NCI-H524 treated with DMSO at 0.1 percent for 48 hours (cell line): ENCODE measurements at regions not wholly inside any gene's neighbourhood (a gene's known extent, or its start where the extent isn't known, plus 50 kb on each side); places are given as distances from the start of the nearest gene placed in this dataset.
"Not testable (repeated sequence)": the region's sequence is repeated elsewhere in the genome, so short reads cannot be mapped to it uniquely, and the experiment has no call there.

ENCODE experiments used
- DNase-seq: peaks from one replicate; lab custom pipeline; 2025; lab: John Stamatoyannopoulos, UW

DNA sequence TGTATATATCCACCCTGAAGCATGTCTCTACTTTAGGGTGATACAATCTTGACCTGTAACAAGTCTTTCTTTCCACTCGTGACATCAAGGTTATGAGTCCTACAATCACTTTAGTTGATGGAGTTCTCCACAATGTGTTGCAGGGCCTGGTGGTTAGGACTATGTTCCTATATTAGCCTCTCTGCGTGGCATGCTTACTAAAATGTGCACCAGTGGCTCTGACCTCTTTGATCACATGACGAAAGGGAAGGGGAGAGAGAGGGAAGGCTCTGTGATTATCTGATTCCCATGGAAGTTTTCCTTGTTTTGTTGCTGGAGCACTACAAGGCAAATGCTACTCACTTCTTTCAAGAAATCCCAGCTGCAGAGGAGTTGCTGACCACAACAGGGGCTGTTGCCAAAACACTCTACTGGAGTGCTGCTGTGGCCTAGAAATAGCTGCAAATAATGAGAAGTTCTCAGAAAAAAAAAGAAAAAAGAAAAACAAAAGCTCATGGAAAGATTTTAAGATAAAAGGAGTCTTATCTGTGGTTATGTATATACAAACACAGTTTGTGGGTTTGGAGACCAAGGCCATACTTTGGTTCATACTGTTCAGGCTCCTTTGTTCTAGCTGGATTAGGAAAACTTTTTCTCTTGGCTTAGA lies 272.8 kb upstream of the MMADHC start:
- DNase-seq = no peak

DNA sequence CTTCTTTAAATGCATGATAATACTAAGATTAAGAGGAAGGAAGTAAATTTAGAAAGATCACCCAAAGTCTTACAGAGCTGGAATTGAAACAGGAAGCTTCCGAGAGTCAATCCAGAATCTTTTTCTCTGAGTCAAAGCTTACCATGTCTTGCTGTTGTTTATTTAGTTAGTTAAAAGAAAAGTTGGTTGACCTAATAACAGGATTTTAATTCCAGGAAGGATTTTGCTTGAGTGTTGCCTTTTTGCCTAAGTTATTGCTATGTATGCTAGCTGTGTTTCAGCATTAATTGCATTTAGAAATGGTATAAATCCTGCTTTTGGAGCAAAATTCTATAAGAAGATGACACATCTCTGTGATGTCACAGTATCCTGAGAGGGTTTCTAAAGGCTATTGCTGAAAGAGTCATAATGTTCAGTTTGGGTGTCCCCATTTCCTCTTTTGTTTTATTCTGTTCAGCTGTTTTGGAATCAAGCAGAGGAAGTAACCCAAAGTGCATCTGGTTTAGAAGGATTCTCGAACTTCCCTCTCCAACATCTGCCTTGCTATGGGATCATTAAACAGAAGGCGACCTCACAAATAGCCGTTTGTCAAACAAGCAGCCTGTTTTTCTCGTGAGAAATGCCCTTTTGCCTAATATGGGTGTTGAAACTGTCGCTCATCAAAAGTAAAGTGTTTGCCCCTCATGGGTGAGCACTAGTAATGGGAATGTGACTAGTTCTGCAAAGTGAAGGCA lies 271.5 kb upstream of the MMADHC start:
- DNase-seq = no peak

DNA sequence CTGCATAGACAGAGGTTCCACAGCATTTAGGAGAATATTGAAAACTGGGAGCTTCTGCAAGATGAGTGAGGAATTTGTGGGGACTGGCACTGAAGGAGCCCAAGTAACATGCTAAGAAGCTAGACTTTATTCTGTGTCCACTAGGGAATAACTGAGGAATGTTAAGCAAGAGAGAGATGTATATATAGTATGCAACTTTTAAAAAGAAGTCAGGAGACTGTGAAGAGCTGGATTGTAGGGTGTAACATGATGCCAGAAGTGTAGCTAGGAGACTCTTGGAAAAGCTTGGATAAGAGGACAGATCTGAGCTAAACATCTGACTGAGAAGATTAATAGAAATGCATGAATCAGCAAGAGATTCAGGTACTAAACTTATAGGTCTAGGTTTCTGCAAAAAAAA lies 270.6 kb upstream of the MMADHC start:
- no peak for DNase-seq

DNA sequence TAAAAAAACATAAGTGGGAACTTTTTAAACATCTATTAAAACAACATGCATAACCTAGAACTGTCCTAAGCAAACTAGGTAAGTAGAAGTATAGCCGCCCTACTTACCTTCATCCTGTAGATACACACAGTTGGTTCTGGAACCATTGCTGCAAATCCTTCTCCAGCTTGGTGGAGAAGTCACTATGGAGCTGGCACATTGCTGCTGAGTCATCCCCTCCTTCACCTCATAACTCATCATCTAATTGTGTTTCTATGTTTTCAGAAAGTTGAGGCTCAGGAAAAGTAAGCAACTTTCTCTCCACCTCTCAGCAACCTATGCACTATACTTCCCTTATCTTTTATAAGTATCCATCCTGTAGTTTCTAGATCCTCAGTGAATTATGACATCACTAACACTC lies 269.8 kb upstream of the MMADHC start:
- DNase-seq = no peak

DNA sequence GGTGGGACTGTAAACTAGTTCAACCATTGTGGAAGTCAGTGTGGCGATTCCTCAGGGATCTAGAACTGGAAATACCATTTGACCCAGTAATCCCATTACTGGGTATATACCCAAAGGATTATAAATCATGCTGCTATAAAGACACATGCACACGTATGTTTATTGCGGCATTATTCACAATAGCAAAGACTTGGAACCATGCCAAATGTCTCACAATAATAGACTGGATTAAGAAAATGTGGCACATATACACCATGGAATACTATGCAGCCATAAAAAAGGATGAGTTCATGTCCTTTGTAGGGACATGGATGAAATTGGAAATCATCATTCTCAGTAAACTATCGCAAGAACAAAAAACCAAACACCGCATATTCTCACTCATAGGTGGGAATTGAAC lies 268.3 kb upstream of the MMADHC start:
- not testable (repeated sequence) for DNase-seq

DNA sequence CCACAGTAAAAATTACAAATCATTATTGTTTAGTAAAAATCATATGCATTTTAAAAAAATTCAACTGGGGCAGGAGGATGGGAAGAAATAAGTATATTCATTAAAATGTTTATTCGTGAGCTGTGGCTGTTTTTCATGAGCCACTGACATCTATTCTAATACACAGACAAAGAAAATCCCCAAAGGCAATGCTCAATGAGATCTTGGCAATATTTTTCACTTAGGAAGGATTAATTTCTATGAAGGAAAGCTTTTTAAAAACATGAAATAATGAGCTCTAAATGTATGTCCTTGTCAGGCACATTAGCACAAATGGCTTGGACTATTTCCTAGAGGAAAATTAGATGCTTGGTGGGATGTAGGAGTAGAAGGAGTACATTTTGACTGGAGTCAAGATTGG lies 262.0 kb upstream of the MMADHC start:
- no peak for DNase-seq

DNA sequence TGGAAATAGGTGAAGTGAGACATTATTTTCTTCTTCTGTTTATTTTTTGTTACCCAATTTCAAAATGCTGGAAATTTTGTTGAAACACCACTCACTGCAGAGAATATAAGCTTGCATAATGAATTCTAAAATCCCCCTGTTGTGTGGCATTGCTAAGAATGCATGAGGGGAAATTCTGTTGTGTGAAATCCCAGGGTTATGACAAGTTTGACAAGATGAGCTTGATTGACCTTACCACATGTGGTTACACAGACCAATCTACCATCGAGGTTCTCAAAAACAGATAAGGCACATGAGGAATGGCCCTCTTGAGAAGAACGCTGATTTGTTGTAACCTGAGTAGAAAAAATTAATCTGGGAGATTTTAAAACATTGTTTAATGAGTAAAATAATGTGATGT lies 261.6 kb upstream of the MMADHC start:
- DNase-seq = no peak

DNA sequence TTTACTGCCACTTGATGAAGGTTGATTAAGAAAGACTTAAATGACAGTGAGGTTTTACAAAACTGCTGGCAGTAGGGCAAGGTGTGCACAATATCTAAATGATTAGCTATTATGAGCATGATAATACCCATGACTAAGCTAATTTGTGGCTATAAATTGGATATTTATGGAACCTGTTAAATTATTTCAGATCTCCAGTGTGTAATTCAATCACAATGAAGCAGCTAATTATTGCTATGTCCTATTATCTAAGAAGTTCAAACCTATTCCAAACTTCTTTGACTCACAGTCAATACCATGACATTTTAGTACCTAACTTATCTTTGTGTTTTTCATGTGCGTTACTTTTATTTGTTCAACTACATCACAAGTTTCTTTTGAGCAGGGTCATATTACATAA lies 253.8 kb upstream of the MMADHC start:
- no peak for DNase-seq

DNA sequence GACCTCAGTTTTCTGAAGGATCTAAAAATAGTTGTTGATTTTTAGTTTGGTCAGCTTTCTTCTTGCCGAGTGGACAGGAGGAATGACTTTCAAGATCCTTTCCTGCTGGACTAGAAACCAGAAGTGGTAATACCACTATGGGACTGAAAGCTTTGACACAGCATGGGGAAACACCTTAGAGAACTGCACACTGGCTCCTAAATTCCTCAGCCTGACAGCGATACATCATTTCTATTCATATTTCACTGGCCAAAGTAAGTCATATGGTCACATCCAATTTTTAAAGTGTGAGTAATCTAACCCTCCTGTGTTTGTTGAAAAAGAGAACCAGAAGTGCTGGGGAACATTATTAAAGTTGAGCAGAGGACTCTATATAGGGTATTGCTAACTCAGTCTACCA lies 244.7 kb upstream of the MMADHC start:
- DNase-seq = no peak

DNA sequence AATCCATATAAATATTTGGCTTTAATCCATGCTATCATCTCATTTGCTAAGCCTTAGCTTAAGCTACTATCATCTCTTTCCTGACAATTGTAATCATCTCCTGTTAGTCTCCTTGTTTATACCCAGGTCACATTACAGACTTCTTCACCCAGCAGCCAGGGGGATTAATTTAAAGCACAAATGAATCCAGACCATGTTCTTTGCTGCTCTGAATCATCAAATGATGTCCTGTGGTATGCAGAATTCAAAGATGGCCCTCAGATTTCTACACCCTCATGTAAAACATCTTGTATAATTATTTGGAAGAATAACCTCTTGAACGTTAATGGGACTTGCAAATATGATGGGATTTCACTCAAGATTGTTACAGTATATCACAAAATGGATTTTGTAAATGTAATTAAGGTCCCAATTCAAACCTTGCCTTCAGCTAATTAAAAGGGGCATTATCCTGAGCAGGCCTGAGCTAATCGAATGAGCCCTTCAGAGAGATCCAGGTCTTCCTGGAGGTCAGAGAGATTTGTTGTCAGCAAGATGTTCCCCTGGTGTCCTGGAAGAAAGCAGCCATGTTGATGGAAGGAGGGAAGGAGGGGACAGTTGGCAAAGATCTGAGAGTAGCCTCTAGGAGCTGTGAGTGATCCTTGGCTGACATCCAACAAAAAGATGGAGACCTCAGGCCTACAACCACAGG lies 241.1 kb upstream of the MMADHC start:
- DNase-seq = no peak

DNA sequence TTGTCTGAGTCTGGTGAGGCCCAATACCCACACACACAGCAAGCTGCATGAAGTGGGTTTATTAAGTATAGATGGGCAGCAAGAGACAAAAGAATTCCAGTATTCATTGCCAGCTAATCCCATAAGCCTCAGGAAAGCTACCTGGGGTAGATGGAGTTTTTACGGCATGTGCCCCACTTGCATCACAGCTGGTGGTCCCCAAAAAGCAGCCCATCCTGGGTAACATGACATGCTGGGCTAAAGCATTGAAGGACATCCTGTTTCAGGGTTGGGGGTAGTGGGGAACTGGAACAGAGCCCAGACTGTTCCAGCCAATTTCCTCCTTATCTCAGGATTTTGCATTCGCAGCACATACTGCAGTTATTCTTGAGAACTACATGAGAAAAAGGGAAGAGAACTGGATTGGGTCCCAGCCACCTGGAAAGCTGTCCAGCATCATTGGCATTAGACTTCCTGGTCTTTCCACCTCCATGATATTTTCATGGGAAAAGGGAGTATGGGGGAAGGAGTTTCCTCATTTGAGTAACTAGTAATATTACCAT lies 240.1 kb upstream of the MMADHC start:
- DNase-seq = no peak

DNA sequence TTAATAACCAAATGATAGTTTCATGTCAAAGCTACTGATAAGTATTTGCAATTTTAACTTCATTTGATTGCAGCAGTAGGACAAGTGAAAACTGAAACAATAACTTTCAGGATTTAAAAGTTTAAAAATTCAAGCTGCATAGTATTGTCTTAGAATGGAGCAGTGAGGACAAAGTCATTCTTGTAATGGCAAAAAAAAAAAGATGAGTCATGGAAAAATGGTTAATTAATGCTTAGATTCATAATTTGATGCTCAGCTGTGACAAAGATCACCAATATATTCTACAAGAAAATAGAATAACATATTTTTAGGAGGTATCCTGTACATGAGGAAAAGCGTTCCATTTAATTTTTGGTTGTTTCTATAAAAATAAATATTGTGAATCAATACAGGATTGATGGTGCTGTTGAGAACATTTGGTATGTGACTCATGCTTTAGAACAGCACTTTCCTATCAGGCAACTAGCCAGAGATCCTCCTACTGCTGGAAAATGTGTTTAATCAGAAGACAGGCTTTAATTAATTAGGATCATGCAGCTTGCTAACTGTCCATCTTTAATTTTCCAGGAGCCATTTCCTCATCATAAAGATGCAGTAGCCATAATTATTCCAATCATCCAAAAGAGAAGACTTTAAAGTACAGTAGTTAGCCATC lies 239.0 kb upstream of the MMADHC start:
- DNase-seq = no peak

DNA sequence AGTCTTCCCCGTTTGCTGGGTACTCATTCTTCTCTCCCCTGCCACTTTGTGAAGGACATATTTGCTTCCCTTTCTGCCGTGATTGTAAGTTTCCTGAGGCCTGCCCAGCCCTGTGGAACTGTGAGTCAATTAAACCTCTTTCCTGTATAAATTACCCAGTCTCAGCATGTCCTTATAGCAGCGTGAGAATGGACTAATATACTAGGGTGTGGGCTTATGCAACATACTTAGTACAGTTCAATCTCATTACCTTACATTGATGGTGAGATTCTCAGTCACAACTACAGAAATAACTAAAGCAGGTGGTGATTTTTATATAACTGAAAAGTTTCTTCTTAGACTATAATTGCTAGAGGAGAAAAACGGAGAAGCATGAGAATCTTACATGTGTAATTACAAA lies 237.9 kb upstream of the MMADHC start:
- DNase-seq = no peak

DNA sequence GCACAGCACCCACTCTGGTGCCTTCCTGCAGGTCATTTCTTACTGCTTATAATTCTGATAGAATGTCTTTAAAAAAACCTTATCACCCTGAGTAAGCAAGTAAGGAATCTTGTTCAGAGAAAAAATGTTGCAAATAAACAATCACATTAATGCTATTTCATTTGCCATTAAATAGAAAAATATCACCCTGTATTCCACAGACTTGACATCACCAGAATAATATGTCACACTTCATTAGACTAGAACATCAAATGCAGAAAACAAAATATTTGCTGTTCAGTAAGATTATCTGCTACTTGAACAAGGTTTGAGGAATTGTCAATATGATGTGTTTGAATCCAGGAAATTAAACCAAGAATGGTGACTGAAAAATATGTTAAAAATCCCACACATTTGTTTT lies 236.6 kb upstream of the MMADHC start:
- DNase-seq = no peak

DNA sequence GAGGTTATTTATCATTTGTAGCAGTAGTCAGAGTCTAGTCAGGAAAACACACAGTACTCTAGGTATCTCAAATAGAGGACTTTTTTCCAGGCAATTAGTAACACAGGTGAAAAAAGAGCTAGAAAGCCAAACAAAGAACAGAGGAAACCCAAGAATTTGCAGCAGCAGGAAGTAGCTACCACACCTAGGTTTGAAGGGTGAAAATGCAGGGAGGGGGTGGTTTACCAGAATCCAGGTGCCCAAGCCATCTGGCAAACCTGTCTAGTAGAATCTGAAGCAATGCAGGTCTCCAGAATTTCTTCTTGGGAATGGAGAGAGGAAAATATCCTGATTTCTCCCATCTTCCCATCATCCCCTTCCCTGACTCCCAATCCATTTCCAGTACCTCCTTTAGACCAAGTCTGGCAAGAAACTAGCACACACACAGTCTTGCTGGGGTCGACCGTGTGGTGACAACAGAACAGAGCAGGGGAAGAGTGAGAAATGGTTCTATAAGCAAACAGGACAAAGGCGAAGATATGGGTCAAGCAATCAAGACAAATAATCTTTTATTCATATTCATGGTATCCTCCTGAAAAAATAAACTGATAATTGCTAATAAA lies 231.9 kb upstream of the MMADHC start:
- DNase-seq = no peak

DNA sequence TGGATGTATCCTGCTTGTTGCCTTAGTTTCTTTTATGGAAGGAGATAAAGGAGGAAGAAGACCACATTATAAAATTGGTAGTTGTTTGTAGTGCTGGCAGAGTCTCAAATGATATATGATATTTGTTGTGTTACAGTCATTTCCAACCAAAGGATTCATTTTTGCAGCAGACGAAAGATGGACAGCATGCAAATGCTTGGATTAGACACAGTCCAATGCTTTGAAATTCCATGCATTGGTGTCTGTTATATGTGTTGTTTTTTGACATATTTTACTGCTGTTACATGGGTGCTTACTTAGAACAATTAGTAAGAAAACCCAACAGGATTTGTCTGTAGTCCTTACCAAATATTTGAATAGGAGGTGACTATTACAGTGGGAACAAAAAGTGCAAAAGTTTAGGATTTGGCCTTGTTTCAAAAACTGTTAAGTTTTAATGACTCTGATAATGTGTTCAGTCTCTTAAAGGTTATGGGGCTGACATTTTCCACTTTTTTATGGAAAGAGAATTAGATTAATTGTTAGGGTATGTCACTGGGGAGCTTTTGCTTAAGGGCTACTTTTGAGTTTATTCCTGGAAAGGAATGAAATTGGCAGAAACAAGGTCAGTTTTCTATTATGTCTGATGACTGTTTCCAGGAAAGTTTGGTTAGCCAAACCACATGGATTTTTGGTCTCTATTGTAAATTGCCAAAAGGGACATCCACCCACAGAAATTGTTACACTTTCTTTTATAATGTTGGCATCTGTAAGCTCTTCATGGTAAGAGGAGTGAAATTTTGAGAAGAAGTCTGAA lies 229.4 kb upstream of the MMADHC start:
- no peak for DNase-seq

DNA sequence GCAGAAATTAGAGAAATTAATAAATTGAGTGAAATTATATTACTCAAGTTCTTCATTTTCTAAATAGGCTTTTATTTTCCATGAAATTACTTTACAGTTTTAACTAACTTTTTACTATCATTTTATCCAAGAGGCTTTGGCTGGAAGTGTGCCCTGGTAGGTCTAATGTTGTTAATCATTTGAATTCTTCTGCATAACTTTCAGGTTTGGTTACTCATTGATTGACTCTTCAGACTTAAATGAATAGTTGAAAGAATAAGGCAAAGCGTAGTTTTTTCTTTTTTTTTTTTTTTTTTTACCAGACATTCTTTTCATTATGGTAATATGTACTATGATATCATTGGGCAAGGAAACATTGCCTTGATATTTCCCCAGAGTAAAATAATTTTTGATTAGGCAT lies 228.4 kb upstream of the MMADHC start:
- DNase-seq = no peak

DNA sequence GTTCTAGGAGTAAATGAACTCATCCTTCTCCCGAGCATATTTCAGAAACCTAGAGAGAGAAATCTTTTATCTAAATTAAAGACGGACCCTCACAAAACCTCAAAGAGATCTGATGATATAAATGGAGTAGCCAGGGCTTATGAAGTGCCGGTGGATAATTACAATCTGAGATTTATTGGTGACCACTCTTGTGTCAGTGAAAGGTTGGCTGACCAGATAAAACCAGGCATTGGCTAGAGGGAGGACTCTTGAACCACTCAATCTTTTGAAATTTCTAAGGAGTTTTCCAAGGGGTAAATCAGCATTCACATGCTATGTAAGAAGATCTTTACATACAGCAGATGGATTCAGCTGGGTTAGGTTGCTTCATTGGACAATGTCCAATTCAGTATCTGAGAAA lies 227.3 kb upstream of the MMADHC start:
- no peak for DNase-seq

DNA sequence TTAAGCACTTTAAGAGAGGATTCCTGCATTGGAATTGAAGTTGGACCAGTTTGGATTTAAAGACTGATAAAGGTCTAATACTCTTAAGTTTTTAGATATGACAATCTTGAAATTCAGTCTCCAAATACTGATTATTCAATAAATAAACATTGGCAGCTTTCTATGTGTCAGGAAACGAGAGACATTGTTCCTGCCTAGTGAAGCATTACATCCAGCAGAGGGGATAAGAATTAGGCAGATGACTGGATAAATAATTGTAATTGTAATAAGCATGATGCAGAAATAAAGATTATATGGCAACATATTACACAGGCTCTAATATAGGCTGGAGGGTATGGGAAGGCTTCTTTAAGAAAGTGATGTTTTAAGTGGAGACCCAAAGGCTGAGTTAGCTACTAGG lies 226.5 kb upstream of the MMADHC start:
- no peak for DNase-seq

DNA sequence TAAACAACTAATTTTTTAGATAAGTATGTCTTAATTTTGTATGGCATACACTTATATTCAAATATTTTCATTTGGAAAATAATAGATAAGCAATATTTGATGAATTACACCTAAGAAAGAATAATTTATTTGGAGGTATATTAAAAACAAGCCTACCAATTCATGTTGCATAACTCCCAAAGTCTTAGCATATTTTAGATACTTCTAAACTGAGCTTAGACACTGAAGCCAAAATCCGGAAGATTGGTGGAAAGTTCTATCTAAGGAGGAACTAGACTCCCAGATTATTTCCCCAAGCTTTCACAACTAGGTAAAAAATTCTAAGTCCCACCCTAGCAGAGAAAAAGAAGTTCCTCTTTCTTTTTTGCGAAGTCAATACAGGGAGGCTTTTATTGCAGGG lies 221.0 kb upstream of the MMADHC start:
- no peak for DNase-seq

DNA sequence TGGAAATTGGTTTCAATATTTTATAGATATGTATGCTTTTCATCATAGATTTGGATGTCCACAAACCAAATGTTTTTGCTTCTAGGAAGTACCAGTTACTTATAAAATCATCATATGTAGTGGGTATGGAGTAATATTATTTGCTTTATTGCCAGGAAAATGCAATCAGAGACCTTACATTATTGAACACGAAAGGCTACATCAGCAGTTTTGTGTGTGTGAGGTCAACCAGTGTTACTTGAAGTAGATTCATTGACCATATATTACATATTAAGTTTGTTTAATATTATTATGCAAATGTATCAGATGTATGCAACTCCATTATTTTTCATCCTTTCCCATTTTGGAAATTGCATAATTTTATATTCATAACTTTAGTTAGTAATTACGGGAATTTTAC lies 219.1 kb upstream of the MMADHC start:
- no peak for DNase-seq
